Breast epithelium (tissue), 3 donors: ENCODE measurements at regions not wholly inside any gene's neighbourhood (a gene's known extent, or its start where the extent isn't known, plus 50 kb on each side); places are given as distances from the start of the nearest gene placed in this dataset.
"Not testable (repeated sequence)": the region's sequence is repeated elsewhere in the genome, so short reads cannot be mapped to it uniquely, and the experiment has no call there.

Experiments used
- POLR2A ChIP-seq: fragments of 450-650 bp; IDR thresholded peaks from one replicate; pipeline ENCODE4 v1.6.1; 2016; ENCODE audit warnings: antibody characterized with exemption, mild to moderate bottlenecking, moderate library complexity
- POLR2AphosphoS5 ChIP-seq, 3 donors: sonication (generic); formaldehyde crosslinking; IDR thresholded peaks; one replicate each; pipeline ENCODE4 v1.6.1; 2017; ENCODE audit warnings: antibody characterized with exemption in 3 of 3
- TF ChIP-seq, protein P1 (sequence below), 3 donors: fragments of 450-650 bp; IDR thresholded peaks; one replicate each; pipeline ENCODE4 v1.5.1; 2016 to 2017; ENCODE audit warnings: antibody characterized with exemption in 3 of 3, mild to moderate bottlenecking in 3 of 3, moderate library complexity in 3 of 3

DNA sequence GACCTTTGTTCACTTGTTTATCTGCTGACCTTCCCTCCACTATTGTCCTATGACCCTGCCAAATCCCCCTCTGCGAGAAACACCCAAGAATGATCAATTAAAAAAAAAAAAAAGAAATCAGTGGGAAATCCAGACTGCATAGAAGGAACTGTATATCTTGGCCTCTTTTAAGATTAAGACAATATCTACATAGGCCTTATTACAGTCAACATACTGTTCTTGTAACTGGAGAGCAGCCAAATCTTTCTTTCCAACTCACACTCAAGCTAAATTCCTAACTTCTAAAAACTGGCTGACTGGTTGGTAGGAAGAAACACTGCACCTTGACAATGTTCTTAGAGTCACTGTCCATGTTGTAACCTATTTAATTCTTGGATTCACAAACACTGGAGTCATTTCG is 824.1 kb upstream of the GBE1 start:
- TF ChIP-seq, protein P1, sequence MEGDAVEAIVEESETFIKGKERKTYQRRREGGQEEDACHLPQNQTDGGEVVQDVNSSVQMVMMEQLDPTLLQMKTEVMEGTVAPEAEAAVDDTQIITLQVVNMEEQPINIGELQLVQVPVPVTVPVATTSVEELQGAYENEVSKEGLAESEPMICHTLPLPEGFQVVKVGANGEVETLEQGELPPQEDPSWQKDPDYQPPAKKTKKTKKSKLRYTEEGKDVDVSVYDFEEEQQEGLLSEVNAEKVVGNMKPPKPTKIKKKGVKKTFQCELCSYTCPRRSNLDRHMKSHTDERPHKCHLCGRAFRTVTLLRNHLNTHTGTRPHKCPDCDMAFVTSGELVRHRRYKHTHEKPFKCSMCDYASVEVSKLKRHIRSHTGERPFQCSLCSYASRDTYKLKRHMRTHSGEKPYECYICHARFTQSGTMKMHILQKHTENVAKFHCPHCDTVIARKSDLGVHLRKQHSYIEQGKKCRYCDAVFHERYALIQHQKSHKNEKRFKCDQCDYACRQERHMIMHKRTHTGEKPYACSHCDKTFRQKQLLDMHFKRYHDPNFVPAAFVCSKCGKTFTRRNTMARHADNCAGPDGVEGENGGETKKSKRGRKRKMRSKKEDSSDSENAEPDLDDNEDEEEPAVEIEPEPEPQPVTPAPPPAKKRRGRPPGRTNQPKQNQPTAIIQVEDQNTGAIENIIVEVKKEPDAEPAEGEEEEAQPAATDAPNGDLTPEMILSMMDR (IDR thresholded peaks at IDR 0.05), result not testable (repeated sequence)
- TF ChIP-seq POLR2AphosphoS5 (IDR thresholded peaks at IDR 0.05); POLR2A: not testable (repeated sequence)
